Kidney epithelial cell (primary cell): ENCODE measurements at regions not wholly inside any gene's neighbourhood (a gene's known extent, or its start where the extent isn't known, plus 50 kb on each side); places are given as distances from the start of the nearest gene placed in this dataset.

Experiments used
- DNase-seq: peaks from one replicate; pipeline ENCODE4 v3.0.0-alpha.2; 2010; ENCODE audit warnings: low read depth
- H3K27me3 ChIP-seq: 2 replicates; pipeline ENCODE4 v1.6.0; 2011; ENCODE audit warnings: low read length; ENCODE audit not compliant: control insufficient read depth, insufficient read depth
- H3K36me3 ChIP-seq: 2 replicates; pipeline ENCODE4 v1.5.1; 2011; ENCODE audit warnings: low read length; ENCODE audit not compliant: control insufficient read depth, insufficient read depth
- H3K4me3 ChIP-seq: 2 replicates; pipeline ENCODE4 v1.5.1; 2011; ENCODE audit warnings: low read depth, mild to moderate bottlenecking, control low read depth, low read length
- TF ChIP-seq, protein P1 (sequence below): IDR thresholded peaks from 2 replicates; pipeline ENCODE4 v1.5.1; 2011; ENCODE audit warnings: mild to moderate bottlenecking, moderate library complexity, low read length, control low read depth, inconsistent platforms; ENCODE audit not compliant: insufficient read depth, poor library complexity, severe bottlenecking

DNA sequence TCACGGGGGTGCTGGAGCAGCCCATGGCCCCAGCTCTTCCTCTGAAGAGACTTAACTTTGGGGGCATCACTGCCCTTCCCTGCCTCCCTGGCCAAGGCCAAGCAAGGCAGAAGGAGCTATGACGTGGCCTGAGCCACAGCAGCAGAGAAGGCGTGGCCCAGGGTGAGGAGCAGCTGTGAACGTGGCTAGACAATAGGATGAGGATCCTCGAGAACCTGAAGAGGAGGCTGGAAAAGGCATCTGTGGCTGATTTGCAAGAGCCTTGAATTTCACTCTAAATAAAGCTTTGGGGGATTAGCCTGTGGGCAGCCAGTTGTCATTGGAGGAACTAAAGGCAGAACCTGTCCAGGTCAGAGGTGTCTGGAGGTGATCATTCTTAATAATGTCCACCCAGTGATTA, 652.9 kb upstream of the ID2 start:
- no peaks in the 10 kb centered on the region for H3K27me3 ChIP-seq
- H3K4me3 ChIP-seq: no peak overlapping the region
- TF ChIP-seq, protein P1, sequence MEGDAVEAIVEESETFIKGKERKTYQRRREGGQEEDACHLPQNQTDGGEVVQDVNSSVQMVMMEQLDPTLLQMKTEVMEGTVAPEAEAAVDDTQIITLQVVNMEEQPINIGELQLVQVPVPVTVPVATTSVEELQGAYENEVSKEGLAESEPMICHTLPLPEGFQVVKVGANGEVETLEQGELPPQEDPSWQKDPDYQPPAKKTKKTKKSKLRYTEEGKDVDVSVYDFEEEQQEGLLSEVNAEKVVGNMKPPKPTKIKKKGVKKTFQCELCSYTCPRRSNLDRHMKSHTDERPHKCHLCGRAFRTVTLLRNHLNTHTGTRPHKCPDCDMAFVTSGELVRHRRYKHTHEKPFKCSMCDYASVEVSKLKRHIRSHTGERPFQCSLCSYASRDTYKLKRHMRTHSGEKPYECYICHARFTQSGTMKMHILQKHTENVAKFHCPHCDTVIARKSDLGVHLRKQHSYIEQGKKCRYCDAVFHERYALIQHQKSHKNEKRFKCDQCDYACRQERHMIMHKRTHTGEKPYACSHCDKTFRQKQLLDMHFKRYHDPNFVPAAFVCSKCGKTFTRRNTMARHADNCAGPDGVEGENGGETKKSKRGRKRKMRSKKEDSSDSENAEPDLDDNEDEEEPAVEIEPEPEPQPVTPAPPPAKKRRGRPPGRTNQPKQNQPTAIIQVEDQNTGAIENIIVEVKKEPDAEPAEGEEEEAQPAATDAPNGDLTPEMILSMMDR: no peak
- no peaks in the 10 kb centered on the region for H3K36me3 ChIP-seq
- no peak for DNase-seq

DNA sequence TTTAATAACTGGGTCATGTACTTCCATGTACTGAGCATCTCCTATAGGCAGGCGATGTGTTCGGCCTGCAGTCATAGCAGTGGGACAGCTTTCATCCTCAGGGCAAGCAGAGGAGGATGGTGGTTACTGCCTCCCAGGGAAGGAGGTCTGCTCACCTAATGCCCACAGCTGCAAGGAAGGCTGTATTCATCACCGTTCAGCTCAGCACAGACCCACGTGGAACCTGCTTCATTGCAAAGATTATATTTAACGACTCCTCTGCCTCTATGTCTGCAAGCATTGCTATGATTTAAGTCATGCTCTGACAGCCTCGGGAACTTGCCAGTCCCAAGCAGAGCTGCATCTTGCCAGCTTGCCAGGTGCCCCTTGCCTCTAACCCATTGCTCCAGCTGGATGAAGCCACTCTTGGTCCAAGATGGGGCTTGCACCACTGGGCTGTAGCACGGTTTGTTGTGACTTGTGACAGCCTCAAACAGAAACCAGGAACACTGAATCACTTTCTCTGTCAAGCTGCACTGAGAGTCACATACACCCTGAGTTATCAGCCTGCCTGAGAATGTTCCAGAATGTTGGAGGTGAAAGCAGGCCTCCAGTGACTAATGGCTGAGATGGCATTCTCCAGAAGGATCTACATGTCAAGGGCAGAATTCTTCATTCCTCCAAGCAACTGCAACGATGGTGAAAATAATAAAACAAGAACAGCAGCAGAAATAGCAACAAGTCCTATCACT, 651.1 kb upstream of the ID2 start:
- Histone ChIP-seq H3K36me3 (no peaks in the 10 kb centered on the region), H3K27me3 (no peaks in the 10 kb centered on the region), H3K4me3 (no peak overlapping the region)
- no peak for DNase-seq
- TF ChIP-seq, protein P1: no peak

DNA sequence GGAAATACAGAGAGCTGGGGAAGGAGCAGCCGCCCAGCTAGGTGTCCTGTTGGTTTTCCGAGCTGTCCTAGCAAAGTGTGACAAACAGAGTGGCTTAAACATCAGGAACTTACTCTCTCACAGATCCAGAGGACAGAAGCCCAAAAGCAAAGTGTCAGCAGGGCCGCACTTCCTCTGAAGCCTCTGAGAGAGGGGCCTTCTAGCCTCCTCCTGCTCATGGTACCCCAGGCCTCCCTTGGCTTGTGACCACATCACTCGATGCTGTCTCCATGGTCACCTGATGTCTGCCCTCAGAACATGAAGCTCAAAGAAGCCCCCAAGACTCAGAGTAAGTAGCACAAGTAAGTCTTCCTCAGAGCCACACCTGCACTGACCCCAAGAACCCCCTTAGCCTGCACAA, 650.5 kb upstream of the ID2 start:
- H3K36me3 ChIP-seq: no peaks in the 10 kb centered on the region
- no peak for DNase-seq

DNA sequence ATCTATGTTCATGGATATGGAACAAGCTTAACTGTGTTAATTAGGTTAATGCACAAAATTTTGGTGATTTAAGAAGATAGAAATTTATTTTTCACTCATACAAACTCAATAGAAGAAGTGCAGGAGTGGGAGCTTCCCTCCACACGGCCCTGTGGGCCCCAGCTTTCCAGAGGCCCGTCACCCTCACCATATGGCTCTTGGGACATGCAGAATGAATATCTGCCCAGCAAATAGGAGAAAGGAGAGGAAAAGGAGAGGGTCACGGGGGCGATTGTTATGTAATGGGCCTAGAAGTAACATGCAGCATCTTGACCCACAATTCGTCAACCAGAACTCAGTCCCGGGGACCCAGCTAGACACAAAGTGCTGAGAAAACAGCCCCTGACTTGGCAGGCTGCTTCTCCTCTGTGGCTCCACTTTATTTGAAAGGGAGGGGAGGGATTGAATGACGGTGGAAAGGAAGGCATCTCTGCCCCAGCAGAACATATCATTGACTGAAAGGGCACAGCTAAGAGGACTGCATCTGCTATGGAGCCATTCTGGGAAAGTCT, 648.2 kb upstream of the ID2 start:
- TF ChIP-seq, protein P1: no peak

More for the DNA sequence above, 650.5 kb upstream of the ID2 start:
- TF ChIP-seq, protein P1: no peak
- no peak overlapping the region for H3K4me3 ChIP-seq
- H3K27me3 ChIP-seq: no peaks in the 10 kb centered on the region

DNA sequence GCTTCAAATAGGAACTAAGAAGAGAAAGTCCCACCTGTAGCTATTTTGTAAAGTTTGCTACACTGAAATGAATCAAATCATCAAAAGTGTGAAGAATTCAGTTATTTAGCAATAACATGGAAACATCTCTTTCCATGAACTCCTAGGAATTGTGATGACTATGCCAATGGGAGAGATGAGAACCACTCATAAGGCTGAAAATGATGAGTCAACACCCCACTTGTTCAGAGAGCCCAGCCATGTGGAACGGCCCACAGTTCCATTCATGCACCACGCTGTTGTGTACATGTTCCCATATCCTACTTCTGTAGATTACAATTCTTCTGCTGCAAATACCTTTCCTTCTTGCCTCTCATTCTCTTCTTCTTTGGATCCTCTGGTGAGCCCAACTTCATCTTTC, 645.5 kb upstream of the ID2 start:
- Histone ChIP-seq H3K36me3 (no peaks in the 10 kb centered on the region), H3K4me3 (no peak overlapping the region), H3K27me3 (no peaks in the 10 kb centered on the region)
- DNase-seq: peak; percentile 60
- TF ChIP-seq, protein P1: no peak

More for the DNA sequence above, 648.2 kb upstream of the ID2 start:
- Histone ChIP-seq H3K36me3 (no peaks in the 10 kb centered on the region), H3K27me3 (no peaks in the 10 kb centered on the region), H3K4me3 (no peak overlapping the region)
- no peak for DNase-seq

DNA sequence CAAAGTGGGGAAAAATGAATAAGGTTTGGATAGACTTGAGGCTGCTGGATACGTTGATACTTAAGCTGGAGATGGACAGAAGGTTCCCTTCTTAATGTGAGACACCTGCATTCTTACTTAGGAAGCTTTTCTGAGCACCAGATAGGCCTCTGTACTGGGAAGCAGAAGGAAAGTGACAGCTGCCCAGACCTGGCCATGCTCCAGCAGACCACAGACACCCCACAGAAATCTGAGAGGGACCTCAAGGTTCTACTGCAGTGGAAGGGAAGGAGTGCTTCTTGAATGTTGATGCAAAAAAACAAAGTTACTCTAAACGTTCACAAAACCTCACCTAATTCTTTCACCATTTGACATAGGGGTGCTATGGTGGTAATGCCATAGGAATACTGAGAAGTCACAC, 642.1 kb upstream of the ID2 start:
- H3K4me3 ChIP-seq: no peak overlapping the region
- no peak for DNase-seq
- H3K36me3 ChIP-seq: no peaks in the 10 kb centered on the region
- no peaks in the 10 kb centered on the region for H3K27me3 ChIP-seq
- TF ChIP-seq, protein P1: no peak
